ENCODE measurements at regions not wholly inside any gene's neighbourhood (a gene's known extent, or its start where the extent isn't known, plus 50 kb on each side); places are given as distances from the start of the nearest gene placed in this dataset.
"Not testable (repeated sequence)": the region's sequence is repeated elsewhere in the genome, so short reads cannot be mapped to it uniquely, and the experiment has no call there.

DNA sequence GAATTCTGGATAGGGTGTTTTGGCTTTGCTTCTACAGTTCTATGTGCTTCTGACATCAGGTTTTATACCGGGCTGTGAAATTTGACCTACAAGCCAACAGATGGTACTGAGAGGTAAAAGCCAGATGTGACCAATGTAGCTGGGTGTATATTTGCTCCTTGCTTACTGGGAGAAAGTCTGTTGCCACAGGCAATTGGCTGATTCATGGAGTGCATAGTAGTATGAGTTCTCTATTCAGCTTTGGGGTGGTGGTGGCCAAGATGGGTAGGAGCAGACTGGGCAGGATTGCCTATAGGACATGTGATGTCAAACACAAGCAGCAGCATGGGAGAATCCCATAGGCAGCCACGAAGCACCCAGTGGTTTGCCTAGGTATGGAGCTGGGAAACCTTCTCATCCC, 1827.0 kb downstream of the C4orf33 start:
- no peak for DNase-seq

DNA sequence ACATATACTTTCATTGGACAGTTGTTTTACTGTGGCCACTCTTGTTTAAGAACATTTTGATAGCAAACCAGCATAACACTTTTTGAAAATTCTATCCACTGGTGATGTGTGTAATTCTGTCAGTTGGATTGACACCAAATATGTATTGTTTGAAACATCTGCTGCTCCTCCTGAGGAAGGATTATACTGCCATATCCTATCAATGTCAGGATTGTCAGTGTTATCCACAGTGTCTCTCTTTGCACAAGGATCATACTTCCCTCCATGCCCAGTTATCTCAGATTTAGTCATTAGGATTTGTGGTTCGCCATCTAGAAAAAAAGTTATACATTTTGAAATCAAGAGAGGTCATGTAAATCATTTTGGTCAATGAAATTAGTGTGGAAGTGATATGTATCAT, 1859.6 kb downstream of the C4orf33 start:
- DNase-seq: no peak

DNA sequence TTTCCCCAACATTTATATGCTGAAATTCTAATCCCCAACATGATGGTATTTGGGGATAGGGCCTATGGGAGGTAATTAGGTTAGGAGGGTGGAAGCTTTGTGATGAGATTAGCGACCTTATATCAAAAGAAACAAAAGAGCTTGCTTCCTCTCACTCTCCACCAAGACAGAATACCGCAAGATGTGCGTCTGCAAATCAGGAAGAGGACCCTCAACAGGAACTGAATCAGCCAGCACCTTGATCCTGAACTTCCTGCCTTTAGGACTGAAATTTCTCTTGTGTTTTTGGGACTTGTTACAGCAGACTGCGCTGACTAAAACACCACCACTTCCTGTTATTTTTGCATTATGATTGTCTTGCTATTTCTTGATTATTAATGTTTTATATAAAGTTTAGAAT, 1889.4 kb downstream of the C4orf33 start:
- DNase-seq: no peak

DNA sequence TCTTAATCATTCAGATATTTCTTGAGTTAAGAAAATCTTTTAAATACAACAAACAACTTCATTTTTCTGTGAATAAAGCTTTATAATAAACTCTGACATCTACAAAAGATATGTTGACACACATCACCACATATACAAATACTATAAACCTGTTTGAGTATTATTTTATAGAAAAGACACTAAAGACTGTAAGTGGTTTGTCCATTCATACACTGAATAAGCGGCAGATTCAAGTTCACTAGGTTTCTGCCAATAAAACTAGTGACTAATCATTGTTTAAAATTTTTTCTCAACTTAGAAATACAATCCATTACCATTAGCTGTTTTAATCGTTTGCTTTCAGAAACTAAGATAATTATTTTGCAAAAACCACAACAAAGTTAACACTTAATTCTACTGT, 1900.0 kb downstream of the C4orf33 start:
- DNase-seq: no peak

DNA sequence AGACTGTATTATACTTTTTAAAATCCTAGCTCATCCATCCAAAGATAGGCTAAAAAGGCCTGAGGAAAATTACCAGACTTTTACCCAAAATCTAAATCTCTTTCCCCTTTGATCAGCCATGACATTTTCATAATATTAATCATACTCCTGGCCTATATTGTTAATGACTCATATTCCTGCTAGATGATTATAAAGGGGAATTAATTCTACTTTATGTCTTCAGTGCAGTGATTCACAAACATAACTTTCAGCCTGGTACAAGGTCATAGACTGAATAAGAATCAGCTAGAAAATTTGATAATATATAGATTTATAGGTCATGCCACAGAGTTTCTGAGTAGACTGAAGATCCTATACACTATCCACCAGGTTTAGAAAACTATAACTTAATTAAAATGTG, 1905.4 kb downstream of the C4orf33 start:
- no peak for DNase-seq

DNA sequence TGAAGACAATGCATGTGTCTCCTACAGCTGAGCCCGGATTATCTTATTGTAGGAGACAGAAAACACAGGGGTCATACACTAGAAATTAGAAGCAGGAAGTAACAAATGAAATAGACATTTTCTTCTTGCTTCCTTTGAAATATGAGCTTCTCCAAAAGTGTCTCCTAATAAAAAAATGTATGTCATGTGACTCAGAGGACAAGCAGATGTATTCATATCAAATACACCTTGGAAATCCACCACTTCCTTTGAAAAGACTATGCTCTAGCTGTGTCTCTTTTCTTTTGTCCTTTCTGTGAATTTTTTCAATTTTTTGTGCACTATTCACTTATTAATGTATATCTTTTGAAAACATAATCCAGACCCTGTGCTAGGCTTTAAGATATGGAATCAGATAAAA, 1906.2 kb downstream of the C4orf33 start:
- DNase-seq: no peak

DNA sequence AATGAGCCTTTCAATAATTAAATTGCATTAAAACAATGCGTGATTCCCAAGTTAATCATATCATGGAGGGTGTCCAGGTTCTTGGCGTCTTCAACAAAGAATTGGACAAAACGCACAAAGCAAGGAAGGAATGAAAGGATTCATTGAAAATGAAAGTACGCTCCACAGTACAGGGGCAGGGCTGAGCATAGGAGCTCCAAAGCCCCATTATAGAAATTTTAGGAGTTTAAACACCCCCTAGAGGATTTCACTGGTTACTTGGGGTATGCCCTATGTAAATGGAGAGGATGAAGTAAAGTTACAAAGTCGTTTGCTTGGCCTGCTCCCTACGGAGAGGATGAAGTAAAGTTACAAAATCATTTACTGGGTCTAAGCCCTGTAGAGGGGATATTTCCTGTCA, 1910.4 kb downstream of the C4orf33 start:
- DNase-seq: no peak

DNA sequence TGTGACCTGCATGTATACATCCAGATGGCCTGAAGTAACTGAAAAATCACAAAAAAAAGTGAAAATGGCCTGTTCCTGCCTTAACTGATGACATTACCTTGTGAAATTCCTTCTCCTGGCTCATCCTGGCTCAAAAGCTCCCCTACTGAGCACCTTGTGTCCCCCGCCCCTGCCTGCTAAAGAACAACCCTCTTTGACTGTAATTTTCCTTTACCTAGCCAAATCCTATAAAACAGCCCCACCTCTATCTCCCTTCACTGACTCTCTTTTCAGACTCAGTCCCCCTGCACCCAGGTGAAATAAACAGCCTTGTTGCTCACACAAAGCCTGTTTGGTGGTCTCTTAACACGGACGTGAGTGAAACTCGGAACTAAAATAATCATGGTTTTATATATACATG, 1916.0 kb downstream of the C4orf33 start:
- DNase-seq: not testable (repeated sequence)

DNA sequence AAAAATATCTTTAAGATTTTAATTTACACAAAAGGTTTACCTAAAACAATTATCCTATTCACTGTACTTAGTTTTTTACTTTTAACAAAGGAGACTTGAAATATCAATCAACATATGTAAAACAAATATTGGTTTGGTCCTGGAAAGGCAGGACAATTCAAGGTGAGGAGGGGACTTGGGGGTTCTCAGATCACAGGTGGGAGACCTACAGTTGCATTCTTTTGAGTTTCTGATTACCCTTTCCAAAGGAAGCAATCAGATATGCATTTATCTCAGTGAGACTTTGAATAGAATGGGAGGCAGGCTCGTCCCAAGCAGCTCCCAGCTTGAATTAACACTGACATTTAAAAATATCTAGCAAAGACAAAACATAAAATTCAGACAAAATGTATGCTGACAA, 1917.3 kb downstream of the C4orf33 start:
- no peak for DNase-seq

DNA sequence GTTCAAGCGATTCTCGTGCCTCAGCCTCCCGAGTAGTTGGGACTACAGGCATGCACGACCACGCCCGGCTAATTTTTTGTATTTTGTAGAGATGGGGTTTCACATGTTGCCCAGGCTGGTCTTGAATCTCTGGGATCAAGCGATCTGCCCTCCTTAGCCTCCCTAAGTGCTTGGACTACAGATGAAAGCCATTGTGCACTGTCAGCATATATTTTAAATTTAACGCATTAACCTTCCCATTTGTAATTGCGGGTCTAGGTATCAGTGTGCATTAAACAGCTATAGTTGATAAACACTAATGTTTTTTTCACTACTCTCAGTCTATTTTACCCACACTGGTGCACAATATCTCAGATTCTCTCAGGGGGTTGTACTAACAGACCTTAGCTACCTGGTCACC, 1930.8 kb downstream of the C4orf33 start:
- DNase-seq: no peak

DNA sequence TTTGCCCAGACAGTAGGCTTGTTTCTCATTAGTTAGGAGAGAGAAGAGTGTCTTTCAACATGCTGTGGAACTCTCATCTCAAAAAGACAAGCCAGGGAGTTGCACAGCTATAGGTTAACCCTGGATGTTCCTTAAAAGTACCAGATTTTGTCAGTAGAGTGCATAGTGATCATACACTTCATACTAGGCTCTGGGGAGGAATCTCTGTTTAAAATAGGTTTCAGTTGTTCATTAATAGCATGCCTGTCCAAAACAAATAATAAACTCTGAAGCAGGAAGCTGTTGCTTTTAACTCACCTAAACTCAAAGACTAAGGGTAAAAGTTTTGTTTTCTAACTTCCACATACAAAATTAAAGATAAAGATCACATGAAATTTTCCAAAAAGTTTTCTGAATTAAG, 1948.4 kb downstream of the C4orf33 start:
- DNase-seq: no peak

DNA sequence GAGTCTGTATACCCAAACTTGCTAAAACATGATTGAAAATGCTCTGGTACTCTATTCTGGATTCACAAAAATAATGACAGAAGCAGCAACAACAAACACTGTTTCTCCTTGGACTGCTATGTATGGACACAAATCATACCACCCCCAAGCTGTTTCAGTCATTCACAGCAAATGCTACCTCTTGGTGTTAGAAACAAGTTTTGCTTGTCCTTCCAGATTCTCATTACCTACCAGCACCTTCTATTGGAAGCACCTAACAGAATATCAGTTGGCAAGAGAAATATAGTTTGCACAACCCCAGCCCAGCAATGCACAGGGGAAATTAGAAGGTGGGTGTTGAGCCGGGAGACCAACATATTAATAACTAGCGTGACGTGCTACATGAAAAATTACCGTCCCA, 1950.9 kb downstream of the C4orf33 start:
- no peak for DNase-seq

DNA sequence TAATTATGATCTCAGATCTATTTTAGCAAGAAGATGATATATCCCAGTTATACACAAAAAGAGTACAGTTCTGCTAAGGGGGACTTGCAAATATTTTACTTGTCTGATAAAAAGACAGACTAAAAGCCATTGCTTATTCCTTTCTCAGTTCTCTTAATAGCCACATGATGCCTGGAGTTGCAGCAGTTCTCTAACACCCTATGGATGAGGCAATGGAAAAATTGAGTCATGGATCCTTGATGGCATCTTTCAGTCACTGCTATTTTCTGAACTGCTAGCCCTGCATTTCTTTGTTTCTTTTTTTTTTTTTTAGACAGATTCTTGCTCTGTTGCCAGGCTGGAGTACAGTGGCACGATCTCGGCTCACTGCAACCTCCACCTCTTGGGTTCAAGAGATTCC, 1956.7 kb downstream of the C4orf33 start:
- no peak for DNase-seq

DNA sequence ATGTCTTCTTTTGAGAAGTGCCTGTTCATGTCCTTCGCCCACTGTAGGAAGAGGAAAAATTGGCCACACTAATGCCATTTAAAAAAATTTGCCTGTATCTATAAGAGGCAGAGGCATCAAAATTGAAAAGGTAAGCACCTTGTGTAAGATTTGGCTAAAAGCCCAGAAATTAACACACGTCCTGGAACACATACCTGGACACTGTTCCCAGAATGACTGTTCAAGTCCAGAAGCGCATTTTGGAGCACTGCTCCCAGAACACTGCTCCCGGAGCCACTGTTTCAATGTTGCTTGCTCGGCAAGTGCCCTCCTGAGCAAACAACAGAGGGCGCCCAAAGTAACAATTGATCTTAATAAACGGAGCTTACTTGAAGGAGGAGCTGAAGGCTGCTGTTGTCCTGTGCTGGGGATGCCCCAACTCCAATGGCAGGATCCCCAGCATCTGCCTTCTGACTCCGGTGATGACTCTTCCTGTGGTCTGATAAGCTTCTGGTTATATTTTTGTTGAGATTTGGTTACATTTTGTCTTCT, 1958.6 kb downstream of the C4orf33 start:
- no peak for DNase-seq

DNA sequence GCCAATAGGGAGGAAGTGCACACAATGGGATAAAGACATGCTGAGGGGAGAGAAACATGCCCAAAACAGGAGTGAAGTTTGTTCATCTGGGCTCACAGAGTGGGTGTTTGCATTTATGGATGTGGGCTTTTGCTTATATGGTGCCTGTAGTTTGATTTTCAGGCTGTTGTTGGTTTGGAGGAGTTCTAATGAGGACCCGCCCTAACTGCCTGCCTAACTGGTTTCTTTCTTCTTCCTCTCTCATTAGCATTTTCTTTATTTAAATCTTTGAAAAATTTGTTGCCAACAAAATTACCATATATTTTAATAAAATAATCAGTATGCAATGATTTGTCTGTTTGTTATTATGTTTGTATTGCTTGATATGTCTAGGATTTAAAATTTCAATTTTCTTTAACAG, 1965.8 kb downstream of the C4orf33 start:
- DNase-seq: no peak

DNA sequence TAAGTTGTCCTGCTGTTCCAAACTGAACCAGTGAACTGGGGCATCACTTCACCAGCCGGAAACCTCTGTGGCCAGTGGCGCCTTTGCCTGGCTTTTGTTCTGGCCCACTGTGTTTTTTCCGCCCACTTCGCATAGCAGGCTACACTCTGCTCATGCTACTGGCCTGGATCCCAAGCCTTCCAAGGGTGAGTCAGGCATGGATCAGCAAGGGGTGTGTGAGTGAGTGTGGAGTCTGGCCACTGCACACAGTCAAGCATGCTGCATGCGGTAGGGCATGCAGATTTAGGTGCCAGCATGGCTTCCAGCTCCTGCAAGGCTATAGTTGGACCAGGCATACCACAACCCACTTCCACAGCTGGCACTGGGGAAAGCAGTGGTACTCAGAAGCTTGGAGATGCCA, 1967.9 kb downstream of the C4orf33 start:
- DNase-seq: no peak

DNA sequence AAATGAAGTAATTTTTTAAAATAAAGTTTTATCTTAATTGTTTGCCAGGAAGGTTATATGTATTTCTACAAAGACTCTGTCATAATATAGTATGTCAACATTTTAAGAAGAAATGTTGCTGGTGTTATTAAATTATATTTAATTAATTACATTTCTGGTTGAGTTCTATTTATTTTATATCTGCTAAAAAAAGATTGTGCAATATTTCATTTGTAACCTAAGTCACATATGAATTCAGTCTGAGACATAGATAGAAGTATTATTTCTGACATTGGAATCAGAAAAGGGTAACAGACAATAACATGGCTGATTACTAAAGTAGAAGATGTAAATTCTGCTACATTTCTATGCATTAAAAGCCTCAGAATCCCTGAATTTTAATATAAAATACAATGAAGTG, 1985.1 kb downstream of the C4orf33 start:
- no peak for DNase-seq

DNA sequence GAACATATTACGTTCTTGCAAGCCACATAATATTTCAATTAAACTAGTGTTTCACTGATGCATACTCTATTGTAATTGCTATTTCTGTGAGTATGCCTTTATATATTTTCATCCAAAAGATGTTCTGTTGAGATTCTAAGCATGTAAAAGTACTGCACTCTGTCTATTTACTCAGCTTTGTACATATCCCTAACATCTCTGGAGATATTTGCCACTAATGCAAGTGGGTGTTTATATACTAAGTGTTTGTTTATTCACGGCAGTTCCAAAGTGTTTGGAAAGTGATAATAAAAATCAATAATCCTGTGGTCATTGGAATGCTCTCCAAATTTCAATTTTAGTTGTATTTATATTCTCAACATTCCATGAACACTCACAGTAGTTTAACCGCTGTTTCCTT, 1989.0 kb downstream of the C4orf33 start:
- DNase-seq: no peak

DNA sequence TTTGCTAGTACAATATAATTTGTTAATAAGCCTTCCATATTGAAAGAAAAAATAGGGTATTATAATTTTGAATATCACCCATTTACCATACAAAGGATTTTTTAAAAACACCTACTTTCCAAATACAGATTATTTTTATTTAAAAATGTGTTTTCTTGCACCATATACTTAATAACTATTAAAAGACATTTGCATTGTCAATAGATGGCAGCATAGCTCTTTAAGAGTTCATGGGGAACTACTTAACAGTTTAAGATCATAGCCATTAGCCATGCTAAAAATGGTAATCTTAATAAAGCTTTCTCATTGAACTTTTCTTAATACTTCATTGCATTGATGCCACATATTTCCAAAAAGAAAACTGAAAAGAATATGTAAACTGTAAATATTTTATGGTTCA, 1995.9 kb downstream of the C4orf33 start:
- no peak for DNase-seq

DNA sequence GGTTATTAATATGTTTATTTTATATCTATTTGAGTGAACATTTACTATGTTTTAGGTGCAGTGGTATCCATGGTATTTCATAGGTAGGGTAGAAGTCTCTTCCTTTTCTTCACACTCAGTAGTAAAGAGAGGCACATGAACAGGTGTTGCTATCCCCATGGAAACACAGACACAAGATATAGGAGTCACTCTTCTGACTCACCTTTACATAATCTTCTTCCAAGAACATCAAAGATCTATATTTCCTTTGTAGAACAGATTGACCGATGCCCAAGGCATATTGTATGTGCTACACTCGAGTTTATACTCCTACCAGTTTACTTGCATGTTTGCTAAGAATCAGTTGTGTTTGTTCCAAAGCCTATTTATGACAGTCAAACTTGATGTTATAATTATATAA, 1997.4 kb downstream of the C4orf33 start:
- no peak for DNase-seq

DNA sequence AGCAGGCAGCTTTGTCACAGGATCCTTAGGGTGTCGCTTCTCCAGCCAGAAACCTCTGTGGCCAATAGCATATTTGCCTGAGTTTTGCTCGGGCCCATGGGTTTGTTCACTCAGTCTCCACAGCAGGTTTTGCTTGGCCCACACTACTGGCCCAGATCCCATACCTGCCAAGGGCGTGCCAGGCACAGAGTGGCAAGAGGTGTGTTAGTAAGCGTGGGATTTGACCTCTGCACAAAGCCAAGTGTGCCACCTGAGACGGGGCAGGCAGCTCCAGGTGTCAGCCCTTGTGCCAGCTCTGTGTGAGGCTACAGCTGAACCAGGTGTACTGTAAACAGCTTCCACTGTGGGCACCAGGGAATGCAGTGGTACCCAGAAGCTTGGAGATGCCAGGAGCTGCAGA, 2003.0 kb downstream of the C4orf33 start:
- DNase-seq: no peak

DNA sequence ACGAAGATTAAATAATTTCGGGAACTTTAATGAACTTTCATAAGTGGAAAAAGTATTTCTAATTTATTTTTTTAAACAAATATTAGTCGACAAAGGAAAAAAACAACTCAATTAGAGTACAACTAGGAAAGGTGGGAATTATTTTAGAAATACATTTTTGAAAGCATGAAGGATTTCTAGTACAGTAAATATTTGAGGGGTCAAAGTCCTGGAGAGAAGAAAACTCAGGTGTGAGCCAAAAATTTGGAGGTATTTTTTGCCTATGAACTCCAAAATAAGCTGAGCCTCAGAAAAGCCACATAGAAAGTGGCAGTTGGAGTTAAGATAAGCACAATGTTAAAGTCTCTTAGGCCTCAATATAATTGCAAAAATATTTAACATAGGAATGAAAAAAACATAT, 2017.3 kb downstream of the C4orf33 start:
- DNase-seq: no peak

DNA sequence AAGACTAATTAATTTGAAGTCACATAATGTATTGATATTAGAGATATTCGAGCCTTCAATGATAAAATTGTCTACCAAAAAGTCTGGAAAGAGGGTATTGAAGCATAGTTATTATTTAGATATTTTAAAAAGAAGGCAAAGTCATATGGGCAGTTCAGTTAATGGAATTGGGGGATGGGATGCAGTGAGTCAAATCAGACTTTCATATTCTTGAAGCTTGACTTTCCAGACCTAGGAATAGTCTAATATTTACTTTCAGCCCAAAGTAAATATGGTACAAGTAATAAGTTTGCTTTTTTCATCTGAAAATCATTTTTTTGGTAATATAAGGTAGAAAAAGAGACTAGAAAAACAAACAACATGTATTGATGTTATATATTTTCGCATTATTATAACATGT, 2017.8 kb downstream of the C4orf33 start:
- no peak for DNase-seq

DNA sequence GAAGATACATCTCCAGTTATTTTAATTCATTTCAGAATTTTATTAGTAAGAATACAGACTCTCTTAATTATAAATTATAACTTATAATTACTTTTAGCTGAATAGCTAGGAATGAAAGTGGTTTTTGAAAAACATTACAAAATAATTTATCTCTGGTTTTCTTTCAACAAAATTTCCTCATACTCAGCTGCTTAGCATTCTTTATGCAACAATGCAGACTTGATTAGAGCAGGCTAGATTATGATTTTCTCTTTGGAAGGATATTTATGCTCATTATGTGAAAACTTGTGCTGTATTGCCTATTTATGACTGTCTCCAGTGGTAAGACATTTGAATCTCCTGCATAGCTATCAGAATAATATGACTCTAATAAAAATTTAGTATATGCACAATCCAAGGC, 2023.7 kb downstream of the C4orf33 start:
- no peak for DNase-seq

DNA sequence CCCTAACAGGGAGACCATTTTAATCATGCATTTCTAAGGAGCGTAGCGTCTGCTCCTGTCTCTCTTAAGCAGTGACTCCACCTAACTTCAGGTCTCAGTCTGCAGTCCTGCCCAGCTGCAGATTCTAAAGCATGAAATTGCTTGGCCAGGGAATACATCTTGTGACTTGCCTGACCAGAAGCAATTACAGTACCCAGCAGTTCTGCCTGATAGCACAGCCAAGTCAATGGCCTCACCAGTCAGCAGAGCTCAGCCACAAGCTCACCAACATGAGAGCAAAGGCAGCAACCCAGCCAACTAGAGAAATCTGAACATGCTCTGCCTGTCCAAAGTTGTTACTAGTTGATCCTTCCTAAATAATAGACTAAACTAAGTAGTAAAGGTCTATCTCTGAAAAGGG, 2011.9 kb upstream of the PCDH10 start:
- no peak for DNase-seq

DNA sequence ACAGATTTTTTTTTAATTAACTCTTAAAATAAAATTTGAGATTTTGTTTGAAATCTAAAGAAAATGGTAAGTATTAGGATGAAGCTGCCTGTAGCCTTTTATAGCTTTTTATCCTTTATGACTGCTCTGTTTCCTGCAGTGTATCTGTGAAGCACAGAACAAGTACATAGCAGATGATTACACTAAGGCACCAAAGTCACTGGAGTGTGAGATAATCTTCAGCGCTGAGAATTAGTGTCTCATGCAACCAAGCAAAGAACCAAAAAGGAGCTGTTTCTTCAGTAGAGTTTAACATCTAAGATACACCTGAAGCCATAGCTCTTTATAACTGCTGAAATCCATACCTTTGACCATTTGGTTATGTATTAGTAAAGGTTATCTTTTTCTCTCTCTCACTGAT, 1989.8 kb upstream of the PCDH10 start:
- DNase-seq: no peak

All from stimulated activated naive CD4-positive, alpha-beta T cell treated with Interleukin-2 at 50 U/mL for 16 hours (primary cell).